Spinal cord (tissue), 9 donors: ENCODE measurements at regions not wholly inside any gene's neighbourhood (a gene's known extent, or its start where the extent isn't known, plus 50 kb on each side); places are given as distances from the start of the nearest gene placed in this dataset.

Experiments used
- DNase-seq, 6 donors: peaks; one replicate each; pipeline versions ENCODE4 v3.0.0 to v3.0.0-alpha.2; 2013 to 2015; ENCODE audit warnings: low spot score in 6 of 6, low read depth in 4 of 6
- H3K27ac ChIP-seq: one replicate; pipeline ENCODE4 v1.5.1; 2013; ENCODE audit warnings: low read depth, low read length, control low read depth
- H3K27me3 ChIP-seq: one replicate; pipeline ENCODE4 v1.6.1; 2013; ENCODE audit warnings: low read length; ENCODE audit not compliant: control insufficient read depth, insufficient read depth
- H3K36me3 ChIP-seq: one replicate; pipeline ENCODE4 v1.6.1; 2013; ENCODE audit warnings: low read length; ENCODE audit not compliant: control insufficient read depth, insufficient read depth
- H3K4me1 ChIP-seq: one replicate; pipeline ENCODE4 v1.6.1; 2013; ENCODE audit warnings: low read length; ENCODE audit not compliant: control insufficient read depth, insufficient read depth
- H3K4me3 ChIP-seq: one replicate; pipeline ENCODE4 v1.5.1; 2013; ENCODE audit warnings: low read depth, low read length, control low read depth
- H3K9me3 ChIP-seq: one replicate; pipeline ENCODE4 v1.6.1; 2013; ENCODE audit warnings: low read length; ENCODE audit not compliant: control insufficient read depth, insufficient read depth
- WGBS: methylation state at CpG from one replicate; pipeline ENCODE4 v1.1.5; 2013; ENCODE audit warnings: missing lambda C conversion rate; ENCODE audit not compliant: insufficient coverage; 5-methylcytosine and 5-hydroxymethylcytosine counted together
- donor health status: healthy.

GRCh38 chr1:178633056-178633455 lies 92.0 kb upstream of the RALGPS2 start:
- no peak for DNase-seq
- WGBS = 100% methylated on average over 1 of the region's 4 CpGs
- Histone ChIP-seq H3K36me3 (no peaks in the 10 kb centered on the region), H3K27ac (no peak overlapping the region), H3K9me3 (no peaks in the 10 kb centered on the region), H3K4me3 (no peak overlapping the region), H3K4me1 (no peaks in the 10 kb centered on the region), H3K27me3 (no peaks in the 10 kb centered on the region)

- H3K27ac ChIP-seq = no peak overlapping the region
Measured at GRCh38 chr1:178634445-178634844, 90.6 kb upstream of the RALGPS2 start.

GRCh38 chr1:178637841-178638240 lies 87.2 kb upstream of the RALGPS2 start:
- H3K36me3 ChIP-seq = no peaks in the 10 kb centered on the region
- WGBS = no CpG with 5 or more reads among the region's 1 CpG
- no peak overlapping the region for H3K27ac ChIP-seq
- H3K4me3 ChIP-seq = no peak overlapping the region
- H3K9me3 ChIP-seq = no peaks in the 10 kb centered on the region
- H3K27me3 ChIP-seq = no peaks in the 10 kb centered on the region
- H3K4me1 ChIP-seq = no peaks in the 10 kb centered on the region
- no peak for DNase-seq

More at GRCh38 chr1:178634445-178634844, 90.6 kb upstream of the RALGPS2 start:
- no CpG with 5 or more reads among the region's 2 CpGs for WGBS
- no peaks in the 10 kb centered on the region for H3K9me3 ChIP-seq
- H3K4me3 ChIP-seq = no peak overlapping the region
- no peaks in the 10 kb centered on the region for H3K4me1 ChIP-seq
- DNase-seq = no peak
- no peaks in the 10 kb centered on the region for H3K27me3 ChIP-seq
- no peaks in the 10 kb centered on the region for H3K36me3 ChIP-seq

- Histone ChIP-seq H3K36me3 (no peaks in the 10 kb centered on the region), H3K4me1 (no peaks in the 10 kb centered on the region)
Measured at GRCh38 chr1:178639326-178639725, 85.7 kb upstream of the RALGPS2 start.

GRCh38 chr1:178642282-178642681 lies 82.8 kb upstream of the RALGPS2 start:
- 25% methylated on average over 2 of the region's 5 CpGs for WGBS
- Histone ChIP-seq H3K4me1 (no peaks in the 10 kb centered on the region), H3K27me3 (no peaks in the 10 kb centered on the region), H3K4me3 (no peak overlapping the region), H3K36me3 (no peaks in the 10 kb centered on the region), H3K27ac (peak overlapping the region; percentile 13), H3K9me3 (no peaks in the 10 kb centered on the region)
- peak in 2 of 6 donors; percentile 21 to 50 for DNase-seq

More at GRCh38 chr1:178639326-178639725, 85.7 kb upstream of the RALGPS2 start:
- Histone ChIP-seq H3K27me3 (no peaks in the 10 kb centered on the region), H3K9me3 (no peaks in the 10 kb centered on the region), H3K4me3 (no peak overlapping the region), H3K27ac (no peak overlapping the region)
- no peak for DNase-seq

GRCh38 chr1:178643349-178643748 lies 81.7 kb upstream of the RALGPS2 start:
- no peak overlapping the region for H3K27ac ChIP-seq
- H3K9me3 ChIP-seq = no peaks in the 10 kb centered on the region
- H3K4me3 ChIP-seq = no peak overlapping the region
- H3K36me3 ChIP-seq = no peaks in the 10 kb centered on the region
- no peaks in the 10 kb centered on the region for H3K4me1 ChIP-seq
- no peaks in the 10 kb centered on the region for H3K27me3 ChIP-seq
- DNase-seq = no peak
- WGBS = 93% methylated on average over 1 of the region's 4 CpGs

GRCh38 chr1:178643831-178644230 lies 81.2 kb upstream of the RALGPS2 start:
- H3K27ac ChIP-seq = no peak overlapping the region

GRCh38 chr1:178644308-178645120 lies 80.5 kb upstream of the RALGPS2 start:
- WGBS = no CpG with 5 or more reads among the region's 4 CpGs
- DNase-seq = peak in 2 of 6 donors; percentile 33 to 54
- no peaks in the 10 kb centered on the region for H3K36me3 ChIP-seq
- no peaks in the 10 kb centered on the region for H3K9me3 ChIP-seq
- H3K27ac ChIP-seq = peak overlapping the region; percentile 17
- no peaks in the 10 kb centered on the region for H3K4me1 ChIP-seq
- no peaks in the 10 kb centered on the region for H3K27me3 ChIP-seq
- H3K4me3 ChIP-seq = no peak overlapping the region

More at GRCh38 chr1:178643831-178644230, 81.2 kb upstream of the RALGPS2 start:
- no peaks in the 10 kb centered on the region for H3K36me3 ChIP-seq
- WGBS = no CpG with 5 or more reads among the region's 6 CpGs
- H3K4me1 ChIP-seq = no peaks in the 10 kb centered on the region
- DNase-seq = no peak
- H3K4me3 ChIP-seq = no peak overlapping the region
- H3K27me3 ChIP-seq = no peaks in the 10 kb centered on the region
- H3K9me3 ChIP-seq = no peaks in the 10 kb centered on the region

- H3K4me3 ChIP-seq = no peak overlapping the region
- no CpG with 5 or more reads among the region's 5 CpGs for WGBS
Measured at GRCh38 chr1:178645157-178645807, 79.8 kb upstream of the RALGPS2 start.

GRCh38 chr1:178645808-178646200 lies 79.2 kb upstream of the RALGPS2 start:
- H3K9me3 ChIP-seq = no peaks in the 10 kb centered on the region
- no CpG with 5 or more reads among the region's 2 CpGs for WGBS
- no peak overlapping the region for H3K27ac ChIP-seq
- H3K27me3 ChIP-seq = no peaks in the 10 kb centered on the region
- H3K4me1 ChIP-seq = no peaks in the 10 kb centered on the region
- H3K4me3 ChIP-seq = no peak overlapping the region
- no peaks in the 10 kb centered on the region for H3K36me3 ChIP-seq
- no peak for DNase-seq

More at GRCh38 chr1:178645157-178645807, 79.8 kb upstream of the RALGPS2 start:
- H3K4me1 ChIP-seq = no peaks in the 10 kb centered on the region
- H3K27me3 ChIP-seq = no peaks in the 10 kb centered on the region
- DNase-seq = peak in 2 of 6 donors; percentile 35 to 56
- H3K9me3 ChIP-seq = no peaks in the 10 kb centered on the region
- H3K27ac ChIP-seq = peak overlapping the region; percentile 17
- H3K36me3 ChIP-seq = no peaks in the 10 kb centered on the region
